ENCODE measurements at regions not wholly inside any gene's neighbourhood (a gene's known extent, or its start where the extent isn't known, plus 50 kb on each side); places are given as distances from the start of the nearest gene placed in this dataset.

DNA sequence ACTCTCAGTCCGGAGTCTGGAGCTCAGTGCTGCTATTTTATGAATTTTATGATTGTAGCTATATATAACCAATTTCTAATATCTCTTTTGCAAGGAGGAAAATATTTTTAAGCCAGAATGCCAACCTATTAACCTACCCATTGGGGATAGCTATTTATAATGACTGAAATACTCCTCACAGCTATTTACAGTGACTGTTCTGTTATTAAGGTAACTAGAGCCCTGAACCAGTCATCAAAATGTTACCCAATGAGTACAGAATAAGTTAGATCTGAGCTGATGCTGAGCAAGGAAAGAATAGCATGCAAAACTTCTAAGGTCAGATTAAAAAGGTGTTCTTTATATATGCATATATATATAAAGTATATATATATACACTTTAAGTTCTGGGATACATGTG, 79.6 kb upstream of the PPP2R3A start:
- Histone ChIP-seq H4K91ac (ENCODE audit: low read depth, low read length) (no peak overlapping the region), H3K14ac (ENCODE audit: low read length) (no peak overlapping the region), H2BK5ac (ENCODE audit: low read depth, low read length, poor library complexity) (no peak overlapping the region), H2BK12ac (ENCODE audit: low read length) (no peak overlapping the region), H4K12ac (ENCODE audit: low read depth, low read length) (no peak overlapping the region), H3K4me3 (ENCODE audit: low read depth, low read length) (no peak overlapping the region), H3K36me3 (ENCODE audit: control insufficient read depth in 1 of 2, insufficient read depth in 2 of 2, low read length in 2 of 2) (no peaks in the 10 kb centered on the region), H3K79me1 (ENCODE audit: low read length) (no peaks in the 10 kb centered on the region), H3K79me2 (ENCODE audit: control insufficient read depth, insufficient read depth, low read length, poor library complexity) (no peaks in the 10 kb centered on the region), H3K18ac (ENCODE audit: low read length) (no peak overlapping the region), H3K27ac (ENCODE audit: low read depth, low read length) (no peak overlapping the region), H2AFZ (ENCODE audit: insufficient read depth, low read length, poor library complexity) (no peak overlapping the region), H3K27me3 (ENCODE audit: insufficient read depth, low read length) (no peaks in the 10 kb centered on the region), H3K9me3 (ENCODE audit: insufficient read depth, low read depth, low read length) (no peaks in the 10 kb centered on the region), H2BK120ac (ENCODE audit: insufficient read depth, low read length, poor library complexity) (no peak overlapping the region), H3K4ac (ENCODE audit: low read depth, low read length) (no peak overlapping the region), H2AK5ac (ENCODE audit: low read length) (no peak overlapping the region), H3K9ac (ENCODE audit: low read length) (no peak overlapping the region), H4K8ac (ENCODE audit: low read depth, low read length) (no peak overlapping the region), H3K4me2 (ENCODE audit: low read length) (no peak overlapping the region), H3K4me1 (ENCODE audit: control insufficient read depth in 1 of 2, insufficient read depth in 2 of 2, low read length in 2 of 2) (no peaks in the 10 kb centered on the region), H3K23ac (ENCODE audit: low read length) (no peak overlapping the region)
- no peak for DNase-seq
- no CpG with 5 or more reads among the region's 1 CpG for WGBS (ENCODE audit: extremely low coverage, insufficient coverage, insufficient read length)

- H3K23ac ChIP-seq (ENCODE audit: low read length) = no peak overlapping the region
- H3K4ac ChIP-seq (ENCODE audit: low read depth, low read length) = no peak overlapping the region
- H4K8ac ChIP-seq (ENCODE audit: low read depth, low read length) = no peak overlapping the region
- H3K9ac ChIP-seq (ENCODE audit: low read length) = no peak overlapping the region
- H2AK5ac ChIP-seq (ENCODE audit: low read length) = no peak overlapping the region
- no peak overlapping the region for H2BK12ac ChIP-seq (ENCODE audit: low read length)
- DNase-seq = no peak
- no peaks in the 10 kb centered on the region for H3K79me1 ChIP-seq (ENCODE audit: low read length)
- no peak overlapping the region for H4K91ac ChIP-seq (ENCODE audit: low read depth, low read length)
- no peaks in the 10 kb centered on the region for H3K79me2 ChIP-seq (ENCODE audit: control insufficient read depth, insufficient read depth, low read length, poor library complexity)
- H2AFZ ChIP-seq (ENCODE audit: insufficient read depth, low read length, poor library complexity) = no peak overlapping the region
- H3K27me3 ChIP-seq (ENCODE audit: insufficient read depth, low read length) = no peaks in the 10 kb centered on the region
- no peaks in the 10 kb centered on the region for H3K4me1 ChIP-seq (ENCODE audit: control insufficient read depth in 1 of 2, insufficient read depth in 2 of 2, low read length in 2 of 2)
- no peak overlapping the region for H3K27ac ChIP-seq (ENCODE audit: low read depth, low read length)
- no peak overlapping the region for H3K4me2 ChIP-seq (ENCODE audit: low read length)
- no peaks in the 10 kb centered on the region for H3K36me3 ChIP-seq (ENCODE audit: control insufficient read depth in 1 of 2, insufficient read depth in 2 of 2, low read length in 2 of 2)
- H3K9me3 ChIP-seq (ENCODE audit: insufficient read depth, low read depth, low read length) = peaks cover 2% of the 10 kb centered on the region
- H4K12ac ChIP-seq (ENCODE audit: low read depth, low read length) = no peak overlapping the region
- no peak overlapping the region for H2BK120ac ChIP-seq (ENCODE audit: insufficient read depth, low read length, poor library complexity)
- no peak overlapping the region for H3K14ac ChIP-seq (ENCODE audit: low read length)
- no peak overlapping the region for H3K4me3 ChIP-seq (ENCODE audit: low read depth, low read length)
- H3K18ac ChIP-seq (ENCODE audit: low read length) = no peak overlapping the region
- no CpG with 5 or more reads among the region's 2 CpGs for WGBS (ENCODE audit: extremely low coverage, insufficient coverage, insufficient read length)
- no peak overlapping the region for H2BK5ac ChIP-seq (ENCODE audit: low read depth, low read length, poor library complexity)
Observed at GRCh38 chr3:135887220-135887619, 78.3 kb upstream of the PPP2R3A start.

- no peak overlapping the region for H3K23ac ChIP-seq (ENCODE audit: low read length)
- no peak overlapping the region for H3K4ac ChIP-seq (ENCODE audit: low read depth, low read length)
- no peak overlapping the region for H2BK5ac ChIP-seq (ENCODE audit: low read depth, low read length, poor library complexity)
- no CpG with 5 or more reads among the region's 2 CpGs for WGBS (ENCODE audit: extremely low coverage, insufficient coverage, insufficient read length)
- no peak overlapping the region for H3K27ac ChIP-seq (ENCODE audit: low read depth, low read length)
- no peak overlapping the region for H2AFZ ChIP-seq (ENCODE audit: insufficient read depth, low read length, poor library complexity)
- no peak overlapping the region for H2BK12ac ChIP-seq (ENCODE audit: low read length)
- peak overlapping the region; percentile 26 for H3K9ac ChIP-seq (ENCODE audit: low read length)
- no peaks in the 10 kb centered on the region for H3K27me3 ChIP-seq (ENCODE audit: insufficient read depth, low read length)
- H3K79me2 ChIP-seq (ENCODE audit: control insufficient read depth, insufficient read depth, low read length, poor library complexity) = no peaks in the 10 kb centered on the region
- H3K36me3 ChIP-seq (ENCODE audit: control insufficient read depth in 1 of 2, insufficient read depth in 2 of 2, low read length in 2 of 2) = no peaks in the 10 kb centered on the region
- no peak overlapping the region for H3K4me3 ChIP-seq (ENCODE audit: low read depth, low read length)
- H4K8ac ChIP-seq (ENCODE audit: low read depth, low read length) = no peak overlapping the region
- no peak overlapping the region for H4K12ac ChIP-seq (ENCODE audit: low read depth, low read length)
- DNase-seq = no peak
- H3K4me2 ChIP-seq (ENCODE audit: low read length) = no peak overlapping the region
- H2BK120ac ChIP-seq (ENCODE audit: insufficient read depth, low read length, poor library complexity) = no peak overlapping the region
- H2AK5ac ChIP-seq (ENCODE audit: low read length) = no peak overlapping the region
- no peaks in the 10 kb centered on the region for H3K4me1 ChIP-seq (ENCODE audit: control insufficient read depth in 1 of 2, insufficient read depth in 2 of 2, low read length in 2 of 2)
- H3K18ac ChIP-seq (ENCODE audit: low read length) = no peak overlapping the region
- no peak overlapping the region for H3K14ac ChIP-seq (ENCODE audit: low read length)
- peaks cover 2% of the 10 kb centered on the region for H3K9me3 ChIP-seq (ENCODE audit: insufficient read depth, low read depth, low read length)
- H3K79me1 ChIP-seq (ENCODE audit: low read length) = no peaks in the 10 kb centered on the region
- H4K91ac ChIP-seq (ENCODE audit: low read depth, low read length) = no peak overlapping the region
Observed at GRCh38 chr3:135889443-135889842, 76.1 kb upstream of the PPP2R3A start.

DNA sequence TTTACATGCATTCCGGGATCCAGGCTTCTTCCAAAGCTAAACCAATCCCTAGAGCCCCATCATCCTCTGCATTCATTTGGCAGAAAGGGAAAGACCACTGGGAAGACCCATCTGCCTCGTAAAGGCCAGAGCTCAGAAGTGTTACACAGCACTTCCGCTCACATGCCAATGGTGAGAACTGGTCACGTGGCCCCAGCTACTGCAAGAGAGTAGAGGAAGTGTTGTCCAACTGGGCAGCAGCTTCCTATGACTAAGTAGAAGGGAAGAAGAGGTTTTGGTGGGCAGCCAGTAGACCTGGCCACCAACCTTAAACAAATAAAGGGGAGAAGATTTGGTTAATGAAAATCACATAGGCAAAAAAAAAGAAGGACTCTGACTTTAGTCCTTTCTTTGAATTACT, 74.4 kb upstream of the PPP2R3A start:
- peaks cover 0 to under 1% of the 10 kb centered on the region in 2 experiments for H3K4me1 ChIP-seq (ENCODE audit: control insufficient read depth in 1 of 2, insufficient read depth in 2 of 2, low read length in 2 of 2)
- no peak overlapping the region for H2BK5ac ChIP-seq (ENCODE audit: low read depth, low read length, poor library complexity)
- no peaks in the 10 kb centered on the region for H3K36me3 ChIP-seq (ENCODE audit: control insufficient read depth in 1 of 2, insufficient read depth in 2 of 2, low read length in 2 of 2)
- no peak overlapping the region for H4K8ac ChIP-seq (ENCODE audit: low read depth, low read length)
- no peak overlapping the region for H4K91ac ChIP-seq (ENCODE audit: low read depth, low read length)
- no peak overlapping the region for H3K27ac ChIP-seq (ENCODE audit: low read depth, low read length)
- H2BK12ac ChIP-seq (ENCODE audit: low read length) = no peak overlapping the region
- no peaks in the 10 kb centered on the region for H3K79me2 ChIP-seq (ENCODE audit: control insufficient read depth, insufficient read depth, low read length, poor library complexity)
- no peak overlapping the region for H3K4me3 ChIP-seq (ENCODE audit: low read depth, low read length)
- no peak overlapping the region for H3K4me2 ChIP-seq (ENCODE audit: low read length)
- no peak overlapping the region for H4K12ac ChIP-seq (ENCODE audit: low read depth, low read length)
- no CpG with 5 or more reads among the region's 4 CpGs for WGBS (ENCODE audit: extremely low coverage, insufficient coverage, insufficient read length)
- H3K9me3 ChIP-seq (ENCODE audit: insufficient read depth, low read depth, low read length) = peaks cover 2% of the 10 kb centered on the region
- no peaks in the 10 kb centered on the region for H3K79me1 ChIP-seq (ENCODE audit: low read length)
- no peak overlapping the region for H2BK120ac ChIP-seq (ENCODE audit: insufficient read depth, low read length, poor library complexity)
- no peak overlapping the region for H2AFZ ChIP-seq (ENCODE audit: insufficient read depth, low read length, poor library complexity)
- H3K9ac ChIP-seq (ENCODE audit: low read length) = peak overlapping the region; percentile 59
- no peak overlapping the region for H3K14ac ChIP-seq (ENCODE audit: low read length)
- no peak for DNase-seq
- H2AK5ac ChIP-seq (ENCODE audit: low read length) = no peak overlapping the region
- peak overlapping the region; percentile 8 for H3K23ac ChIP-seq (ENCODE audit: low read length)
- H3K27me3 ChIP-seq (ENCODE audit: insufficient read depth, low read length) = no peaks in the 10 kb centered on the region
- no peak overlapping the region for H3K4ac ChIP-seq (ENCODE audit: low read depth, low read length)
- H3K18ac ChIP-seq (ENCODE audit: low read length) = no peak overlapping the region

All from trophoblast cell (in vitro differentiated cells and primary cell).